CD4-positive, alpha-beta T cell treated with Interleukin-1 beta for 1 hour (primary cell): ENCODE measurements at regions not wholly inside any gene's neighbourhood (a gene's known extent, or its start where the extent isn't known, plus 50 kb on each side); places are given as distances from the start of the nearest gene placed in this dataset.

Source experiments
- DNase-seq, 2 donors: peaks; one replicate each; pipeline ENCODE4 v3.0.0-alpha.2; 2020 to 2022

- DNase-seq, result no peak
Measured at GRCh38 chr10:35765066-35765527, 123.0 kb upstream of the FZD8 start.

GRCh38 chr10:35762311-35763030 is 120.4 kb upstream of the FZD8 start:
- no peak for DNase-seq

- no peak for DNase-seq
Measured at GRCh38 chr10:35758076-35758475, 116.0 kb upstream of the FZD8 start.

- DNase-seq, result no peak
Measured at GRCh38 chr10:35754519-35754918, 112.4 kb upstream of the FZD8 start.

- DNase-seq, result no peak
Measured at GRCh38 chr10:35752469-35753461, 110.7 kb upstream of the FZD8 start.

- no peak for DNase-seq
Measured at GRCh38 chr10:35751347-35751746, 109.3 kb upstream of the FZD8 start.

GRCh38 chr10:35749230-35749629 is 107.1 kb upstream of the FZD8 start:
- DNase-seq, result no peak

GRCh38 chr10:35745617-35746403 is 103.7 kb upstream of the FZD8 start:
- no peak for DNase-seq

- DNase-seq, result no peak
Measured at GRCh38 chr10:35743851-35744250, 101.8 kb upstream of the FZD8 start.

GRCh38 chr10:35743351-35743750 is 101.3 kb upstream of the FZD8 start:
- no peak for DNase-seq

GRCh38 chr10:35739998-35740397 is 97.9 kb upstream of the FZD8 start:
- no peak for DNase-seq

GRCh38 chr10:35735412-35735811 is 93.3 kb upstream of the FZD8 start:
- DNase-seq, result no peak

- DNase-seq, result no peak
Measured at GRCh38 chr10:35731828-35732227, 89.7 kb upstream of the FZD8 start.

- DNase-seq, result no peak
Measured at GRCh38 chr10:35728341-35728740, 86.2 kb upstream of the FZD8 start.

GRCh38 chr10:35726846-35727245 is 84.8 kb upstream of the FZD8 start:
- no peak for DNase-seq

- DNase-seq, result no peak
Measured at GRCh38 chr10:35723992-35724391, 81.9 kb upstream of the FZD8 start.

- DNase-seq, result no peak
Measured at GRCh38 chr10:35723059-35723458, 81.0 kb upstream of the FZD8 start.

GRCh38 chr10:35722636-35723035 is 80.5 kb upstream of the FZD8 start:
- DNase-seq, result no peak

- no peak for DNase-seq
Measured at GRCh38 chr10:35722226-35722625, 80.1 kb upstream of the FZD8 start.

- DNase-seq, result no peak
Measured at GRCh38 chr10:35720366-35720765, 78.3 kb upstream of the FZD8 start.

GRCh38 chr10:35716776-35717175 is 74.7 kb upstream of the FZD8 start:
- no peak for DNase-seq

GRCh38 chr10:35712486-35712885 is 70.4 kb upstream of the FZD8 start:
- no peak for DNase-seq
